Suprapubic skin (tissue), 3 donors: ENCODE measurements at regions not wholly inside any gene's neighbourhood (a gene's known extent, or its start where the extent isn't known, plus 50 kb on each side); places are given as distances from the start of the nearest gene placed in this dataset.

Source experiments
- CTCF ChIP-seq, 2 donors: fragments of 200-600 bp in 1 of 2; fragments of 450-650 bp in 1 of 2; sonication (generic) in 1 of 2; IDR thresholded peaks; one replicate each; pipeline ENCODE4 v1.5.1; 2016 to 2019; ENCODE audit warnings: antibody characterized with exemption in 2 of 2, mild to moderate bottlenecking in 1 of 2, moderate library complexity in 1 of 2
- POLR2AphosphoS5 ChIP-seq, 3 donors: sonication (generic); formaldehyde crosslinking; IDR thresholded peaks; one replicate each; pipeline ENCODE4 v1.6.1; 2017; ENCODE audit warnings: antibody characterized with exemption in 3 of 3

GRCh38 chr16:89034971-89035668 lies 58.1 kb upstream of the CBFA2T3 start:
- TF ChIP-seq POLR2AphosphoS5 (IDR thresholded peaks at IDR 0.05) (no peak), CTCF (IDR thresholded peaks at IDR 0.05) (no peak)
